GM21717 (cell line): ENCODE measurements at regions not wholly inside any gene's neighbourhood (a gene's known extent, or its start where the extent isn't known, plus 50 kb on each side); places are given as distances from the start of the nearest gene placed in this dataset.
A peak's percentile ranks its signal among the peaks of the same experiment; 100 is the strongest.
"Not testable (repeated sequence)": the region's sequence is repeated elsewhere in the genome, so short reads cannot be mapped to it uniquely, and the experiment has no call there.

Experiments
- ATAC-seq: cut with Tn5 transposase; IDR thresholded peaks from one replicate; pipeline ENCODE4 v1.9.1; 2021; ENCODE audit warnings: mild to moderate bottlenecking, moderate library complexity; ENCODE audit not compliant: unreplicated experiment

- no peak for ATAC-seq
These were observed 297.3 kb downstream of the GUCY2F start for GRCh38 chrX:109184506-109185139.

GRCh38 chrX:109172091-109172602 lies 309.7 kb downstream of the GUCY2F start:
- ATAC-seq: no peak

- ATAC-seq: no peak
These were observed 326.7 kb downstream of the GUCY2F start for GRCh38 chrX:109155161-109155560.

- not testable (repeated sequence) for ATAC-seq
These were observed 337.7 kb downstream of the GUCY2F start for GRCh38 chrX:109144173-109144572.

GRCh38 chrX:109140463-109140862 lies 341.4 kb downstream of the GUCY2F start:
- no peak for ATAC-seq

GRCh38 chrX:109134777-109135176 lies 347.1 kb downstream of the GUCY2F start:
- ATAC-seq: no peak

GRCh38 chrX:109125304-109125703 lies 356.6 kb downstream of the GUCY2F start:
- ATAC-seq: no peak

GRCh38 chrX:109089359-109089758 lies 353.0 kb upstream of the IRS4 start:
- ATAC-seq: no peak

- no peak for ATAC-seq
These were observed 341.4 kb upstream of the IRS4 start for GRCh38 chrX:109077788-109078187.

GRCh38 chrX:109054181-109054581 lies 317.8 kb upstream of the IRS4 start:
- ATAC-seq: not testable (repeated sequence)

- no peak for ATAC-seq
These were observed 313.5 kb upstream of the IRS4 start for GRCh38 chrX:109049903-109050302.

- ATAC-seq: no peak
These were observed 313.1 kb upstream of the IRS4 start for GRCh38 chrX:109049416-109049815.

- no peak for ATAC-seq
These were observed 303.7 kb upstream of the IRS4 start for GRCh38 chrX:109040057-109040456.

GRCh38 chrX:109036624-109037023 lies 300.3 kb upstream of the IRS4 start:
- ATAC-seq: peak; percentile 53

- no peak for ATAC-seq
These were observed 257.5 kb upstream of the IRS4 start for GRCh38 chrX:108993909-108994308.

GRCh38 chrX:108972899-108973298 lies 236.5 kb upstream of the IRS4 start:
- ATAC-seq: not testable (repeated sequence)

GRCh38 chrX:108947205-108947604 lies 210.8 kb upstream of the IRS4 start:
- ATAC-seq: no peak

- ATAC-seq: no peak
These were observed 210.2 kb upstream of the IRS4 start for GRCh38 chrX:108946531-108946930.

GRCh38 chrX:108945883-108946523 lies 209.6 kb upstream of the IRS4 start:
- no peak for ATAC-seq

- ATAC-seq: no peak
These were observed 178.4 kb upstream of the IRS4 start for GRCh38 chrX:108914791-108915190.

GRCh38 chrX:108903831-108904230 lies 167.5 kb upstream of the IRS4 start:
- ATAC-seq: not testable (repeated sequence)

- no peak for ATAC-seq
These were observed 164.0 kb upstream of the IRS4 start for GRCh38 chrX:108900333-108900732.
